Neural progenitor cell (in vitro differentiated cells): ENCODE measurements at regions not wholly inside any gene's neighbourhood (a gene's known extent, or its start where the extent isn't known, plus 50 kb on each side); places are given as distances from the start of the nearest gene placed in this dataset.

Experiments used
- CTCF ChIP-seq: fragments of 200-600 bp; sonication (generic); IDR thresholded peaks from 2 replicates; pipeline ENCODE4 v1.5.1; 2017; ENCODE audit warnings: antibody characterized with exemption, mild to moderate bottlenecking
- EZH2phosphoT487 ChIP-seq: fragments of 200-600 bp; sonication (generic); IDR thresholded peaks from 2 replicates; pipeline ENCODE4 v1.6.1; 2017; ENCODE audit warnings: antibody characterized with exemption

DNA sequence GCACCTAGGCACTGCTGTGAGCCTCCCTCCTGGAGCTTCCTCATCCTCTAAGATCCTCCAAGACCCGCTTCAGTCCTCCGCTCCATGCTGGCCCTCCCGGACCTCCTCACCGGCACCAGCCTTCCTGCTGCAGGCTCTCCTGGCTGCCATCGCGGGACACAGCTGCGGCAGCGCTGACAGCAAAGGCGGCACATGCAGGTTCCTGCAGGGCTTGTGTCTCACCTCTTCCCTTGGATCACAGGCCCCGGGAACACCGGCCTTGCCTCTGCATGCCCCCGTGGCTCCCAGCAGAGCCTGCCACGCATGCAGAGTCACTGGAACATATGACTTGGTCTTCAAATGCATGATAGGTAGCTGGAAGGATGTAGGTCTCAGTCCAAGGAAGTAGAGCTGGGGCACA is 67.2 kb downstream of the PTGR3 start:
- no peak for TF ChIP-seq EZH2phosphoT487
- no peak for TF ChIP-seq CTCF
